ENCODE measurements at regions not wholly inside any gene's neighbourhood (a gene's known extent, or its start where the extent isn't known, plus 50 kb on each side); places are given as distances from the start of the nearest gene placed in this dataset.
A peak's percentile ranks its signal among the peaks of the same experiment; 100 is the strongest.

- DNase-seq, result no peak
- in situ Hi-C loops (cut with HindIII; ENCODE audit: low pct_ligation_motif_present, low pct_unique_long_range_greater_than_20kb, low sequenced_read_pairs), result no loop called here
These were observed 271.3 kb downstream of the GPM6A start for GRCh38 chr4:175540732-175541131.

GRCh38 chr4:175542786-175543185 lies 269.3 kb downstream of the GPM6A start:
- DNase-seq, result no peak
- in situ Hi-C loops (cut with HindIII; ENCODE audit: low pct_ligation_motif_present, low pct_unique_long_range_greater_than_20kb, low sequenced_read_pairs), result no loop called here

GRCh38 chr4:175559126-175559525 lies 252.9 kb downstream of the GPM6A start:
- in situ Hi-C loops (cut with HindIII; ENCODE audit: low pct_ligation_motif_present, low pct_unique_long_range_greater_than_20kb, low sequenced_read_pairs), result no loop called here

GRCh38 chr4:175559526-175559925 lies 252.5 kb downstream of the GPM6A start:
- in situ Hi-C loops (cut with HindIII; ENCODE audit: low pct_ligation_motif_present, low pct_unique_long_range_greater_than_20kb, low sequenced_read_pairs), result no loop called here

More at GRCh38 chr4:175559126-175559525, 252.9 kb downstream of the GPM6A start:
- no peak for DNase-seq

GRCh38 chr4:175560604-175561003 lies 251.5 kb downstream of the GPM6A start:
- DNase-seq, result peak; percentile 72
- in situ Hi-C loops (cut with HindIII; ENCODE audit: low pct_ligation_motif_present, low pct_unique_long_range_greater_than_20kb, low sequenced_read_pairs), result no loop called here

More at GRCh38 chr4:175559526-175559925, 252.5 kb downstream of the GPM6A start:
- no peak for DNase-seq

- in situ Hi-C loops (cut with HindIII; ENCODE audit: low pct_ligation_motif_present, low pct_unique_long_range_greater_than_20kb, low sequenced_read_pairs), result no loop called here
These were observed 250.4 kb downstream of the GPM6A start for GRCh38 chr4:175561696-175562095.

GRCh38 chr4:175562111-175562510 lies 250.0 kb downstream of the GPM6A start:
- in situ Hi-C loops (cut with HindIII; ENCODE audit: low pct_ligation_motif_present, low pct_unique_long_range_greater_than_20kb, low sequenced_read_pairs), result no loop called here
- DNase-seq, result no peak

More at GRCh38 chr4:175561696-175562095, 250.4 kb downstream of the GPM6A start:
- DNase-seq, result no peak

- DNase-seq, result no peak
- in situ Hi-C loops (cut with HindIII; ENCODE audit: low pct_ligation_motif_present, low pct_unique_long_range_greater_than_20kb, low sequenced_read_pairs), result no loop called here
These were observed 249.5 kb downstream of the GPM6A start for GRCh38 chr4:175562542-175562941.

Measured in ACHN (cell line).